Left kidney (tissue), 1 donor: ENCODE measurements at regions not wholly inside any gene's neighbourhood (a gene's known extent, or its start where the extent isn't known, plus 50 kb on each side); places are given as distances from the start of the nearest gene placed in this dataset.

ENCODE experiments used
- DNase-seq: peaks from one replicate; pipeline ENCODE4 v3.0.0-alpha.2; 2013

DNA sequence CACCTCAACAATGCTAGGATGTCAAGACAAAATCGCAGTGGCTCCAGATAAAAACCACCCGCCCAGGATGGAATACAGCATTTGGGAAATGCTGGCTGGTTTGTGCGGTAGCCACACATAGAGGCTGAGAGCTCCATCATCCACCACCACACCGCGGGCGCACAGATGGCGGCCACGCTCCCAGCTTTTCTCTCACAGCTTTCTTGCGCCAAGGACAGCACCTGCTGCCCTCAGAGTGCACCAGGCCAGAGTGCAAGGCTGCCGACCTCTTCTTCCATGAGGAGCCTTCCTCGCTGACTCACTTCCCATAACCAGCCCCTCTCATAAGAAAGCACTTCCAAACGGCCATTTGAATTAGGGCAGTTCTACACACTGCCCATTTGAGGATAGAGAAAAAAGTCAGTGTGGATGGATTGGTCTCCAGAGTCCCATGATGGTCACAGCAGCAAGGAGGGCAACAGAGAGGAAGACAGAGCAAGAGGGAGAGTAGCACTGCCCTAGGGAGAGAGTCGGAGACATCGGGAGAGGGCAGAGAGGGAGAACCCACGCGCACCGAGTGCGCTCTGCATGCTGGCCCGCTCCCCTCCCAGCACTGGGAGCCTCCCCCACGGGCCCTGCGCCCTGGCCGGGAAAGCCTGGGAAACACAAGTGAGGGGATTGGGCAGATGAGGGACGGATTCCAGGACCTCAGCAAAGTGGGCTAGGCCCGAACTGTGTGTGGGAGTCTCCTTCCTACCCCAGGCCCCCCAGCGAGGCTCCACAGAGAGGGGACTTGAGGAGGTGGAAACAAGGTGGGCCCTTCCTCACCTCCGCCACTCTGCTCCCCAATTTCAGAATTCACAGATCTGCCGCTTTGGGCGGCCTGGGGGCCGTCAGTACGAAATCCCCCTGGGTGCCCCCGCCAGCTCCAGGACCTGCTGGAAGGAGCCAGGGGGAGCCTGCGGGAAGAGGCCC is 156.9 kb downstream of the USP12 start:
- no peak for DNase-seq

DNA sequence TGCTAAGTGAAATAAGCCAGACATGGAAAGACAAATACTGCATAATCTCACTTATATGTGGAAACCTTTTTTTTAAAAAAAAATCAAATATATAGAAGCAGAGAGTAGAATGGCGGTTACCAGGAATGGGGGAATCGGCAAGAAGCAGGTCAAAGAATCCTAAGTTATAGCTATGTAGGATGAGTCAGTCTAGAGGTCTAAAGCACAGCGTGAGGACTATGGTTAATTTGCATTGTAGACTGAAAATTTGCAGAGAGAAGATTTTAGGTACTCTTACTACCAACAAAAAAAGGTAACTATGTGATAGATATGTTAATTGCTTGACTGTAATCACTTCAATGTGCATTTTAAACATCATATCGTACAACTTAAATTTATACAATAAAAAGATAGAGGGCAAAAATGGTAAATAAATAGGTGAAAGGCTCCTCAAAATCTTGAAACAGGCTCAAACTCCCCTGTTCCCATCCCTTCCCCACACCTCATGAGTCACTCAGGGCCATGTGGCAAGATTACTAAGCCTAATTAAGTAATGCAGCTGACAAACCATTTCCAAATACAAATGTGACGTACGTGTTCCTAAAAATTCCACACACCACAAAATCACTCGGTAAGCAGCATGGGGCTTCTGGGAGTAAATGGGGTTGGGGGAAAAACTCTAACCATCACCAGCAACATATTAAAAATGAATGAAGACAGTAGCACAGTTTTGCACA is 159.0 kb downstream of the USP12 start:
- DNase-seq, result no peak

DNA sequence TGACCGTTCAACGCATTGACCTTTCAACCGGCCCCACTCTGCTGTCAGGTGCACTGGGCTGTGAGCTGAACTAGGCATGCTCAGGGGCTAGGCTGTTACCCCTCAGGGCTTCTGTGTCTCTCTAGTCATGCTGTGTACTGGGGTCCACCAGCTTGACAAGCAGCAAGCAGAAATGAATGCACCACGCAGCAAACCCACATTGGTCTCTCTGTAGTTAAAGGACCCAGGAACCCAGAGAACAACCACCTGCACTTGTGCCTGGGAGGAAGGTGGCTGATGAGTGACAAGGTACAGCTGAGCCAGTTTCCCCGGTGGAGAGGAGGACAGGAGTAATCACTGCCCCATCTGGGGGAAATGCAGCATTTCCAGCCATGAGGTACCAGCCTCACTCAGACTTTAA is 159.9 kb downstream of the USP12 start:
- no peak for DNase-seq

DNA sequence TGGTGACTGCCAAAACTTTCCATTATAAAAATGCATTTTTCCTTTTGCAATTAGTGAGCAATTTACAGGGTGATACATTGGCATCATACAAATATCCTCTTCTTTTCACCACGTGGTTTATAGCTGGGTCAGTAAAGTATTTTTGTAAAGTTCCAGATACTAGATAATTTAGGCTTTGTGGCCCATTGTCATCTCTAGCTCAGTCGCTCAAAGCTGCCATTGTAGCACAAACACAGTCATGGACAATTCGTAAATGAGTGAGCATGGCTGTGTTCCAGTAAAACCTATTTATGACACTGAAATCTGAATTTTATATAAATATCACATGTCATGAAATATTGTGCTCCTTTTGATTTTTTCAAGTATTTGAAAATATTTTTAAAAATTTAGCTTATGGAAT is 162.9 kb downstream of the USP12 start:
- DNase-seq, result no peak

DNA sequence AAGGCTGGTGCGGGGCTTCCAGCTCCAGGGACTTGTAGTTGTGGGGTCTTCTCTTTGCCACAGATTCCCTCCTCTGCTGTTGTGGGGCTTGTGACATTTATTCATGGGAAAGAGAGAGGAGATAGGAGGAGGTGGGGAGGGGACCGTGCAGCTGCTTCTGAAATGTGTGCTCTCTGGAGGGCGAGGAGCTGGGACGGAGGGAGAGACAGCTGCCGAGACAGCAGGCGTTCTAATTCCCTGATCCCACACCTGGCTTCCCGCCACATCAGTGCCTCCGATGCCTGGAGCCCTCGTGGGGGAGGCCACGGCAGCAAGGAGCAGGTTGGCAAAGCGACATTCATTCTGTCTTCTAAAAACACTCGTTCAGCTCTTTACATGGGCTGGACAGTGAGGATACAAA is 164.4 kb downstream of the USP12 start:
- no peak for DNase-seq

DNA sequence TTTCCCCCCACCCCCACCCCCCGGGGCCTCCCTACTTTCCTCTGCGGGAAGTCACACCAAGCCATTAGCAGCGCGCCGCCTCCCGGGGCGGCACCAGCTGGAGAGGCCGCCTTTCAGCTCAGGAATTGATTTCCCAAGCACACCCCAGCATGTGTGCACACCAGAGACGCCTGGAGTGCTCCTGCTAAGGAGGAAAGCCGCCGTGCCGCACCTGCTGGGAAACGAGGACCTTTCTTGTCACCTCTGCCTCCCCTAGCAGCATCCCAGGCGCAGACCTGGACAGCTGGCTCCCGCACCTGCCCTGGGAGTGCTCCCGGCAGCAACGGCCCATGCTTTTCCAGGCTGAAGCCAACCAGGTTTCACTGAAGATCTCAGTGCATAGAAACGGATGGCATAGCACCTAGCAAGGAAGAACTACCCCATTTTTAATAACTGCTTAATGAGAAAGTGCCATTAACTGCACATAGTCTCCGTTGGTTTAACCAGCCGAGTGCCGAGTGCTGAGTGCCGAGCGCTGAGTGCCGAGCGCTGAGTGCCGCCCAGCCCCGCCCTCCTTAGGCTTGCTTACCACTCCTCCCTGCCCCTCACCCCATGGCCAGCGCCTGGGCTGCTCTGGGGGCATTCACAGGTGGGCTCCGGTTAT is 165.0 kb downstream of the USP12 start:
- no peak for DNase-seq

DNA sequence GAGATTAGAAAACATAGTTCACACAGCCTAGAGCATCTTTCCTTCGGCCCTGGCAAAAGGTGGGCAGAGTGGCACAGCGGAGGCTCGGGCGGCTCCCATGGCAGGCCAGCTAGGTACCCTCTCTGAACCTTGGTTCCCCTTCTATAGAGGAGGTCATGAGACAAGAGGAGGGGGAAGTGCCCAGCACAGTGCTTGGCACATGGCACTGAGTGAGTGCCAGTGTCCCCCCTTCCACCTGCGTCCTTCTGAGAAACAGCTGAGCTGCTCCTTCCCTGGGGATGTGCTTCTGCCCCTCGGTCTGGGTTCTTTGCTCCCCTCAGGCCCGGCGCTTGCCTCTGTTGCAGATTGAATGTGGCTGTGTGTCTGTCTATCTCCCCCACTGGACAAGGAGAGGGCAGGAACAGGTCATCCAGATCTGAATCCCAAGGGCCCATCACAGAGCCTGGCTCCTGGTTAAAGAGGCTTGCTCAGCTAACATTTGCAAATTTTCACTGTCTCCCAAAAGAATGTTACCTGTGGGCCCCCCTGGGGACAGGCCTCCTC is 165.6 kb downstream of the USP12 start:
- no peak for DNase-seq

DNA sequence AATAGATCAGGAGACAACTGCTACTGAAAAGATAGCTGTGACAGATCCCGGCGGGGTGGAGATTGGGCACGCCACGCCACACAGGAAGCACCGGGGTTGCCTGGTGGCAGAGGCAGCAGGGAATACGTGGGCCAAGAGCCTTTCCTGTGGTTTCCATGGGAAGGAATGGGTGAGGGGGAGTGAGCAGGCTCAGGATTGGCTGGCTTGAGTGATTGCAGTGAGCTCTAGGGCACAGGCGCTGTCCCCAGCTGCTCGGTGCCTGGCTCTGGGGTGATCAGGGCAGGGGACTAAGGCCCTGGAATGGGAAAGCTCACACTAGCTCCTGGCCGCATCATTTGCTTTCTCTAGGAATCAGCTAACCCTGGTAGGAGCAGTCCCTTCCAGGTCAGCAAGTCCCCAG is 166.1 kb downstream of the USP12 start:
- DNase-seq, result no peak

DNA sequence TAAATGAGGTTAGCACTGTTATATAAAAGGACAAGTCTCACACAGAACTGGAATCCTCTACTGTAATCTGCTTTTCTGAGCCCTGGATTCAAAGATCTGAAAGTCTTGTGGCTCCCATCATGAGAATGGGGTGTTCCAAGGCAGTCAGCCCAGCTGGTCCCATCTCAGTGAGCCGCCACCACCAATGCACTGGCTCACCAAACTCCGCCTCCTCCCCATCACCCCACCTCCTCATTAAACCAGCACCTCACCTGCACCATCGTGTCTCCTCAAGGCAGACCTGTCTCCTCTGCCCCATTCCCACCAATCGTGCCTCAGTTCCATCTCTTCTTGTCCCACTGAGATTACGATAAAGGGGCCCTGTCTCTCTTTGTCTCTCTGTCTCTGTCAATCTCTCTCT is 166.7 kb downstream of the USP12 start:
- no peak for DNase-seq

DNA sequence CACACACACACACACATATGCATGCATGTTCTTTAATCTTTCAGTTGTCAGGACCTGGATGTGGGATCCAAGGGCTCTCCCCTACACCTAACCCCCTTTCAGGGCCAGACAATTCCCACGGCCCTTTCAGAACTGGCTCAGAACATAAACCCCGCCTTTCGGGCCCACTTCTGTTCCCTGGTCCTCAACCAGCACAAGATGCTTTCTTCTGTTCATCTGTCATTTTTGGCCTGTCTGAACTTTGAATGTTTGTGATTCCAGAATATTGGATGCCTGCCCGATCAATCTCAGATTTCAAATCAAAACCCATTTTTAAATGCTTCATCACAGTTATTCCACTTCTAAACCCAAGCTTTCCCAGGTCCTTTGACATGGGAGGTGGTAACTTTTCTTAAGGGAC is 167.3 kb downstream of the USP12 start:
- no peak for DNase-seq

DNA sequence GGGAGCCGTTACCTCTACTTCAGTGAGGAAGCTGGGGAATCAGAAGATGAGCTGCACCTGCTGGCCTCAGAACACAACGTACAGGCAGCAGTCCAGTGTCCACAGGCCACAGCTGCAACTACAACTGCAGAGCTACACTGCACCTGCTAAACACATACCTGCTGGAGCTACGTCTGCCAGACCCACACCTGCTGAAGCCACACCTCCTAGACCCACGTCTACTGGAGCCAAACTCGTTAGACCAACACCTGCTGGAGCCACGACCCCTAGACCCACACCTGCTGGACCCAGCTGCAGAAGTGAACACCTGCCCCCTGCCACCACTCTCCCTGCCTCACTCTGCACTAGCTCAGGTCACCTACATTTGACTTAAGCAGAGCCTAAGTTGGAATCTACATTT is 169.9 kb downstream of the USP12 start:
- no peak for DNase-seq

DNA sequence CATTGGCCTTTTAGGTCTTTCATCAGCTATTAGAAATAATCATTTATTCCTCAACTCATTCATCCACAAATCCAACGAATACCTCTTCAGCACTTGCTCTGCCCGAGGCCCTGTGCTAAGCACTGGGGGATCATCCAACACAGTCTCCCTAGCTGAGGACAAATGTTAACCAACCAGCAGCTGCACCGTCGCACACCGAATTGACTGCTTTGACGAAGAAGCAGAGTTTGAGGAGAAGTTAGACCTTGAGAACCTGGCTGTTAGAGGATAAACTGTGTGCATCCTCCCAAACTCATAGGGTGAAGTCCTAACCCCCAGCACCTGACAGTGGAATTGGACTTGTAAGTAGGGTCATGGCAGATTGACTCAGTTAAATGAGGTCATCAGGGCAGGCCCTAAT is 170.9 kb downstream of the USP12 start:
- no peak for DNase-seq

DNA sequence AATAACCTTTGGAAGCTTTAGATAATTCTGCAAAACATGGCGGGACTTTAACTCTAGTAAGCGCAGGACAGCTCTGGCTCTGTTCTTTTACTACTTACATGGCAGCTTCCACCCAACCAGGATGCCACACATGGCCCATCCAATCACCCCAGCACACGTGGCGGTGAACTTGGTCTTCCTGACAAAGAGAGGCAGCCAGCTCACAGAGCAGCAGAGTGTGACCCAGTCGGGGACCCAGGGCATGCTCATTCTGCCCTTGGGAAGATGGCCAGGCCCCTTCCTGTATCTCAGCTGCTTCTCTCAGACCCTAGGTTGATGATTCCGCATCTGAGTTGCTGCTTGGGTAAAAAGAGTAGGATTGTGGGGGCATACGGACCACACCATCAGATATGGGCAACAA is 172.1 kb downstream of the USP12 start:
- no peak for DNase-seq

DNA sequence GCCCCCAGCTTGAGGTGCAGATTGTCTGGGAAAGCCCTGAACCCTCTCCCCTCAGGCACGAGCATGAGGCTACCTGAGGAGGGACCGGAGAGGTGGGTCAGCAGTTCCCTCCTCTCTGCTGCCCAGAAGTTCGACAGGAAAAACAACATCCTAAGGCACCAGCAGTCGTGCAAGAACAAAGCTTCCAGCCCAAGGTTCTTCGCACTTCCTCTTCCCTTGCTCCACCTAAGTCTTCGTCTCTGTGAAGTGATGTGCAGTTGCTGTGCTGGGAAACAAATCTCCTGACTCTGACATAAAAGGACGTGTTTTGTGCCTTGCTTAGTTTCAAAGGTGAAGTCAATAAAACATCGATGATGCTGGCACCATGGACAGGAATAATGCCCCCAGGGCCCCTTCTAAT is 173.3 kb downstream of the USP12 start:
- DNase-seq, result no peak

DNA sequence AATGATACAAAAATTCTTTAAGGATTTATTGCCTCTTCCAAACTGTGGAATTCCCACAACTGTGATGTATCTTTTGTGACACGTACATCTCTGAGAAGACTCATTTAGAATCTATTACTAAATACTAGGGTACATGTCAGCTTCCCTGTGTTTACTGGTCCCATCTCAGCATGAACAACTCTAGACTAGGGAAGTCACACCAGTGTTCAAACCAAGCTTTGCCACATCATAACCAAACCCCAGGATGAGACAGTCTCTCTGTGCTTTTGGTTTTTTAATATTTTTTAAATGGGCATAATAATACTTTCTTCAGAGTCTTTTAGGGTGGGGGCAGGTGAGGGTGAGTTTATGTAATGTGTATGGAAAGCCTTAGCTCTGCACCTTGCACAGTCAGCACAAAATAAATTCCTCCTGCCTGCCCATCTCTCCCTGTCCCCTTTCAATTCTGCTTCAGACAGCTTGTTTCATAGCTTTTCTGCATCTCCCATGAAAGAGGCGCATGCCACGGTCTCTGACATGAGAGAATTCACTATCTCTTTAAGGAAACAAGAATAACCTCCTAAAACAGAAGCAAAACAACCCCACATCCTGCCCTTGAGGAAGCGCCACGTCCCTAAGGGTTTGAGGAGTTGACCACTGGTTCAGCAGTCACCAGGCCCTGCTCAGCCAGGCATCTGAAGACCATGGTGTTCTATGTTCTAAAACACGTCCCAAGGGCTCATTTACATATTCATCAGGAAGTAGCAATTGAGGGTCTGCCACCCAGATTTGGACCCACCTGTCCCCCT is 174.5 kb downstream of the USP12 start:
- no peak for DNase-seq

DNA sequence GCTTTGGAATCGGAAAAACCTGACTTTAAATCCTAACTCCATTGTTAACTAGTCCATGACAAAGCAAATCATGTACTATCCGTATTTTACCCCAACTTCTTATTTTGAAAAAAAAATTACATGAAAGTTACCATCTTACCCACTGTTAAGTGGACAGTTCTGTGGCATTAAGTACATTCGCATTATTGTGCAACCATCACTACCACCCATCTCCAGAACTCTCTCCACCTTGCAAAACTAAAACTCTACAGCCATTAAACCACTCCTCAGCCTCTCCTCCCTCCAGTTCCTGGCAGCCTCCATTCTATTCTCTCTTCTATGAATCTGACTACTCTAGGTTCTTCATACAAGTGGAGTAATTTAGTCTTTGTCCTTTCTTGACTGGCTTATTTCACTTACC is 176.5 kb downstream of the USP12 start:
- no peak for DNase-seq

DNA sequence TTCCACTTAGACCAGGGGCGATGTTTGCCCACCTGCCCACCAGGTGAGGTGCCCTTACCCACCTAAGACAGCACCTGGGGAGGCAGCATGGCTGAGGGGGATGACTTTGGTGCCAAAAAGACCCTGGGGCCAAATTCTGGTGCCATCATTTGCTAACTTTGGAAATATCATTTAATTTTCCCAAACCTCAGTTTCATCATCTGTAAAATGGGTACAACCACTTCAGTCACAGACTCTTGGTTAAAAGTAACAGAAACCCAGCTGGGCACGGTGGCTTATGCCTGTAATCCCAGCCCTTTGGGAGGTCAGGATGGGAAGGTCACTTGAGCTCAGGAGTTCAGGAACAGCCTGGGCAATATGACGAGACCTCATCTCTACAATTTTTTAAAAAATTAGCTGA is 177.8 kb downstream of the USP12 start:
- DNase-seq, result no peak

DNA sequence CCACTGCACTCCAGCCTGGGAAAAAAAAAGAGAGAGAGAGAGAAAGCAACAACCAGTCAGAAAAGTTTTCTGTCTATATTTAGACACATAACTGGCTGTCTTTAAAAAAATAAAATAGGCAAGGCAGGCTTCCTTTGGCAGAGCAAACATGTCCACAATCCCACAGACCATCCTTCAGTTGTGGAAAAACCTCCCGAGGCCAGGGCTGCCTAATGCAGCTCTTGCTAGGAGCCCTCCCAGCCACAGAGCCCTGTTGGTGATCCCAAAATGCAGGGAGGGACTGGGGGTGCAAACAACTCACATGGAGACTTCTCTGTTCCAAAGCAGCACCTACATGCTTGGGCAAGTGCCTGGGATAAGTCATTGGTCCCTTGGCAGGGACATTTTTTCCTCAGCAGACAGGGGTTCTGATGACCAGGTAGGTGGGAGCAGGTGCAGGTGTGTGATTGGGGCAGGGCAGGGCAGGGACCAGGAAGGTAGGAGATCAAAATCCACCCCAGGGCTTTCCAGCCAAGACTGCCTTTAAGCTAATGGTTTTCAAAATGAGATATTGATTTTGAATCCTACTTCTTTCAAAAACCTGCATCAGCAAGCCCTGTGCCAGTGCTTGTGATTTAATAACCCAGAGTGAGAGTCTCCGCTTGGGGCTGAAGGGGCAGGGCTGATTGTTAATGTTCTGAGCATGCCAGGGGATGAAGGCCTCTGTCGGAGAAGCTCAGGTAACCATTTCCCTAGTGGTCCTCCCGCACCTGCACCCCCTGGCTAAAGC is 178.5 kb downstream of the USP12 start:
- DNase-seq, result no peak

DNA sequence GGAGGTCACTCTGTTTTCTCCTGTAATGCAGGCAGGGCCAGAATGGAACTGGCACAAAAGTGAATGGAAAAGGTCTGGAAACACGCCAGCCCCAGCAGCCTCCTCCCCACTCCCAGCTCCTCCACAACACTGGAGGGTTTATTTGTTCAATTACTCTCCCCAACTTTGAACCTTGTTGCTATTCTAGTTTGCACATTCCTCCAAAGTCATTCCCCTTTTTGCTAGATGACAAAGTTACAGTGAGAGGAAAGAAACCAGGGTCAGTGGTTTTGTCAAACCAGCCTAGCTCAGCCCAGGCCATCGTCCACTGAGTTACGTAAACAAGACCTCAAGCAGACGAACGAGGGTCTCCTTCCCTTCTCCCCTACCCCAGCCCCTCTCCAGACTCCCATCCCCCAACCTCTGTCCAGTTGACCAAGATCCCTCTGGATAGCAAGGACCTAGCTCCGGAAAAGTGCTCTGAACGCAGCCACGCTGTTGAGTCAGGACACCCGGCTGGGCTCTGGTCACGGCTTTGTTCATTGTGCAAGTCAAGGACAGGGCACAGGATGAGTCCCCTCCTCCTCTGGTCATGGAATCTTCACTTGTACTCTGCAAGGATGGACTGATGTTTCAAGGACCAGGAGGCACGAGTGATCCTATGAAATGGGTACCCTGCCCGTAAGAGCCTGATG is 180.0 kb downstream of the USP12 start:
- DNase-seq, result no peak

DNA sequence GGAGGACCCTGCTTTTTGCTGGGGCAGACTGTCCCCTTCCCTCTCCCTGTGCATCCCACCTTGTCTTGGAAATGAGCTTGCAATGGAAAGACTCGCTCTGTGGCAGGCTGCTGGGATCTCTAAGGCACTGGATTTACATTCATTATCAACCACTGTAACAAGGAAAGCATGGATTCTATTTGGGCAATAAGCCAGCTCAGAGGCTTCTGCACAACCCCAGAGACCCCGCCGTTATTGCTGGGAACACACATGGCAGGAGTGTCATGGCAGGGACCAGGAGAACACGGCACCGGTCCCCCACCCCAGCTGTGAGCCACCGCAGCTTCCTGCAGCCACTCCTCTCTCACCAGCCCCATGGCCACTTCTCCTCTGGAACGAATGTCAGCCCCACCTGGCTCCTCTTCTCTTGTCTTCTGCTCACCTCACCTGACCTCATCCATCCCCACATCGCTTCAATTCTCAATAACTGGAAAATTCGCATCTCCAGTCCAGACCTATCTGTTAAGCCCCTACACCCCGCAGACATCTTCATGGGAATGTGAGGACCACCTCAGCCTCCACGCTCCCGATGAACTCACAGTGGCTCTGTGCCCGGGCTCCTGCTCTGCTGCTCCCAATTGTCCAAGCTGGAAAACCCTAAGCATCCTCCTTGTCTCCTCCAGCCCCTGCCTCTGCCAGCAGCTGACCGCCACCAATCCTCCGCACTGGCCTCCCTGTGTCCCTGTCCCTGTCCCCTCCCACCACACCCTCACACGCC is 181.5 kb downstream of the USP12 start:
- no peak for DNase-seq
